ENCODE measurements at regions not wholly inside any gene's neighbourhood (a gene's known extent, or its start where the extent isn't known, plus 50 kb on each side); places are given as distances from the start of the nearest gene placed in this dataset.

- no peak overlapping the region for H3K9ac ChIP-seq (replicated peaks in 1 of 4; ENCODE audit: extremely low read depth in 1 of 4, low read depth in 3 of 4, low read length in 3 of 4)
- WGBS, 2 experiments (ENCODE audit: extremely low coverage in 1 of 2, insufficient coverage in 1 of 2, insufficient read length in 1 of 2, insufficient replicate concordance in 2 of 2, low coverage in 1 of 2, low lambda C conversion rate in 2 of 2, missing lambda C conversion rate in 1 of 2): 95% methylated on average over 3 of the region's 3 CpGs; no CpG with 5 or more reads in 1 of the 2 experiments
- POLR2A ChIA-PET (ENCODE audit: partially characterized antibody): no interaction called here
- TF ChIP-seq JUN (IDR thresholded peaks at IDR 0.05; ENCODE audit: low read depth, low read length) (no peak), HDAC2 (IDR thresholded peaks at IDR 0.05; ENCODE audit: borderline replicate concordance in 1 of 2, low read depth in 2 of 2, low read length in 2 of 2) (no peak), POLR2AphosphoS5 (IDR thresholded peaks at IDR 0.05; ENCODE audit: low read depth, low read length) (no peak), SP4 (IDR thresholded peaks at IDR 0.05; ENCODE audit: low read length) (no peak), EGR1 (IDR thresholded peaks at IDR 0.05; ENCODE audit: borderline replicate concordance, low read depth, low read length) (no peak), GTF2F1 (IDR thresholded peaks at IDR 0.05; ENCODE audit: borderline replicate concordance, low read depth, low read length) (no peak), TEAD4 (IDR thresholded peaks at IDR 0.05; ENCODE audit: low read depth, low read length) (no peak), YY1 (IDR thresholded peaks at IDR 0.05; ENCODE audit: low read depth, low read length) (no peak), CHD2 (IDR thresholded peaks at IDR 0.05; ENCODE audit: low read length) (no peak), SRF (IDR thresholded peaks at IDR 0.05; ENCODE audit: low read depth, low read length) (no peak), BACH1 (IDR thresholded peaks at IDR 0.05; ENCODE audit: low read length) (no peak), RFX5 (IDR thresholded peaks at IDR 0.05; ENCODE audit: borderline replicate concordance, low read depth, low read length) (no peak), TBP (IDR thresholded peaks at IDR 0.05; ENCODE audit: low read depth, low read length) (no peak), SIRT6 (IDR thresholded peaks at IDR 0.05; ENCODE audit: low read length) (no peak), TAF1 (IDR thresholded peaks at IDR 0.05; ENCODE audit: low read depth, low read length) (no peak), NANOG (IDR thresholded peaks at IDR 0.05; ENCODE audit: insufficient read depth, low read depth, low read length, poor library complexity, severe bottlenecking) (no peak)
These were observed 363.3 kb downstream of the PCDH7 start for GRCh38 chr4:31083456-31083855.

More at GRCh38 chr4:31083456-31083855, 363.3 kb downstream of the PCDH7 start:
- Histone ChIP-seq H4K20me1 (replicated peaks in 1 of 2; ENCODE audit: control insufficient read depth in 1 of 2, insufficient read depth in 2 of 2, low read length in 2 of 2) (no peaks in the 10 kb centered on the region), H3K9me3 (ENCODE audit: insufficient read depth in 2 of 2, low read depth in 1 of 2, low read length in 1 of 2) (no peaks in the 10 kb centered on the region), H3K18ac (ENCODE audit: extremely low read depth, low read length) (no peak overlapping the region), H2BK5ac (ENCODE audit: low read depth, low read length) (no peak overlapping the region), H3K36me3 (ENCODE audit: control insufficient read depth in 2 of 4, insufficient read depth in 4 of 4, low read length in 3 of 4) (no peaks in the 10 kb centered on the region), H2BK12ac (ENCODE audit: low read depth, low read length) (no peak overlapping the region), H3K27ac (ENCODE audit: low read depth, low read length) (no peak overlapping the region), H3K79me1 (ENCODE audit: low read depth, low read length) (no peaks in the 10 kb centered on the region), H4K5ac (ENCODE audit: insufficient read length, low read depth, low read length) (no peak overlapping the region), H2BK120ac (replicated peaks; ENCODE audit: low read depth, low read length) (no peak overlapping the region), H3K27me3 (replicated peaks in 1 of 4; ENCODE audit: control insufficient read depth in 3 of 4, extremely low read depth in 1 of 4, insufficient read depth in 3 of 4, low read length in 3 of 4) (no peaks in the 10 kb centered on the region), H3K14ac (ENCODE audit: insufficient read length) (no peak overlapping the region), H2AK5ac (ENCODE audit: low read depth, low read length) (no peak overlapping the region), H3K4me3 (ENCODE audit: extremely low read depth in 1 of 4, insufficient read depth in 2 of 4, low read depth in 3 of 4, low read length in 4 of 4) (no peak overlapping the region), H3K79me2 (ENCODE audit: control insufficient read depth in 1 of 2, insufficient read depth in 2 of 2, low read length in 2 of 2) (no peaks in the 10 kb centered on the region), H4K8ac (ENCODE audit: extremely low read depth, insufficient read depth, low read length) (no peak overlapping the region), H2BK20ac (ENCODE audit: low read length) (no peak overlapping the region), H3K4ac (replicated peaks; ENCODE audit: insufficient read length, low read depth, low read length) (no peak overlapping the region), H3K23me2 (ENCODE audit: low read depth, low read length) (no peaks in the 10 kb centered on the region), H3K23ac (ENCODE audit: insufficient read length) (no peak overlapping the region), H4K91ac (replicated peaks; ENCODE audit: insufficient read length, low read length) (no peak overlapping the region), H3K4me1 (replicated peaks in 1 of 4; ENCODE audit: control insufficient read depth in 3 of 4, insufficient read depth in 4 of 4, low read length in 3 of 4) (no peaks in the 10 kb centered on the region; a peak in 1 of 7 replicates), H2AFZ (ENCODE audit: low read length) (no peak overlapping the region), H3K4me2 (ENCODE audit: insufficient read depth in 1 of 2, low read depth in 2 of 2, low read length in 2 of 2) (no peak overlapping the region), H3K56ac (replicated peaks; ENCODE audit: insufficient read length, low read depth, low read length) (no peak overlapping the region), H2BK15ac (ENCODE audit: low read length) (no peak overlapping the region)
- DNase-seq (ENCODE audit: low read depth in 1 of 2, low spot score in 2 of 2): no peak
- CTCF ChIA-PET (ENCODE audit: partially characterized antibody): interaction anchor here (0.5 kb wide), 1 partner anchor 9 kb away, joined by 3 read pairs; no protein-coding TSS in a partner anchor
- FAIRE-seq: no peak
